ENCODE measurements at regions not wholly inside any gene's neighbourhood (a gene's known extent, or its start where the extent isn't known, plus 50 kb on each side); places are given as distances from the start of the nearest gene placed in this dataset.

DNA sequence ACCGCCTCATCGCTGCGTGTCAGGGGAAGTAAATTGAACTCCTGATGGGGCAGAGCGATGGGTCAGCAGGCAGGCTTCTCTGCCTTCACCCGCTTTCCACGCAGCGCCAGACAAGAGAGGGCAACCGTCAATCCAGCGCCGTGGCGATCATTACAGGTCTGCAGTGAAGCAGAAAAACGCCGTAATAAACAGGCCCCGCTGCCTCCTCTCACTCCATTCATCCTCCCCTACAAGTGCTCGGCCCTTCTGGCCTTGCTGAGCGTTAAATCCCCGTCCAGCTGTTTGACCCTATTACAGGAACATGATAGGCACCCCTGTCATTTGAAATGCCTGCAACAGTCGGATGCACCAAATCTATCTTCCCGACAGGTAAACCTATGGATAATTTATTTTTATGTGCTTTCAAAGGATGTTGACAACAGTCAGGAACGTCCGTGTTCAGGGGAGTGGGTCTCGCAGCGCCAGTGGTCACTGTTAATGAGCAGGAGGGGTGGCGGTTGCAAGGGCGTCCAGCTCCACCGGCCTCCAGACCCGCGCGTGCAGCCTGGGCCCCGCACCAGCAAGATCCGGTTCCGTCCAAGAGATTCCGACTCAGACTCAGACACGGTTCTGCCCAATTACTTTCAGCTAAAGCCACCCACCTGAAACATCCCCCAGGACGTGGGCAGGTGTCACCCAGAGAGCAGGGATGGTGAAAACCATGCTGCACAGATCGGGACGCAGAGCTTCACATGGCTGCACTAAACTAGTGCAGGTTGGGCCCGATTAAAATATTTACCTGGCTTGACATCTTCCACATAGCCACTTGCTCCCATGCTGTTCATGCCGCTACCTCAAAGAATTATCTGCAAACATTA is 508.0 kb upstream of the MGMT start:
- no peak for DNase-seq

DNA sequence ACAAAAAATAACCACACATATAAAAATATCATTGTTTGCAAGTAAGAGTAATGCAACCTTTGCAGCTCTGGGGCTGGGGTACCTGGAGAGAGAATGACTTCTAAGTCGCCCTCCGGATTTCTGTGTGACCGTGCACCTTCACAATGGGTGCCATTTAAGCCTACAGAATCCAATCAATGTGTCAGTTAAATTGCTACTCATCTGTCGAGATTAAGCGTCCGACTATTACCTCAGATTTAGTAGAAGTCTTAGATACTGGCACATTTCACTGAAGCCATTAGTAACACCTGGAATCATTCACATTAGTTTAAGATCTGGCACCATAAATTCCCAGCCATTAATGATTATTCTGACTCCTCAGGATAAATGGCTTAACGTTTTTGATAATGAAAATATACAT is 507.3 kb upstream of the MGMT start:
- no peak for DNase-seq

DNA sequence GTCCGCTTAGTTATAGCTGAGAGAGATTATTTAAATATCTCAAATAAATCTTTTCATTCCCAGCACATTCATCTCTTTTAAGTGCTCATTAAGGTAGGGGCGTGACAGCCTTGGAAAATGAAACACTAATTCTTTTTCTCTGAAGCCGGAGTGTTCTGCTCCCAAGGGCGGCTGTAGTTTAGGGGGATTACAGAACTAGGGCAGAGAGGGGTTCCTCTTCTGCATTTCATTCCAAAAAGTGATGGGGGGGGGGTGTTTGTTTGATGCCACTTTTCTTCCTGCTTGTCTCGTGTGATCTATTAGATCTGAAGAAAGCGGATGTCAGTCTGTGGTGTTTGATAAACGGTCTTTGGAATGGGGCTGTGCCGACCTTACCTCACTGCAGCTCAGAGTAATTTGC is 506.5 kb upstream of the MGMT start:
- no peak for DNase-seq

DNA sequence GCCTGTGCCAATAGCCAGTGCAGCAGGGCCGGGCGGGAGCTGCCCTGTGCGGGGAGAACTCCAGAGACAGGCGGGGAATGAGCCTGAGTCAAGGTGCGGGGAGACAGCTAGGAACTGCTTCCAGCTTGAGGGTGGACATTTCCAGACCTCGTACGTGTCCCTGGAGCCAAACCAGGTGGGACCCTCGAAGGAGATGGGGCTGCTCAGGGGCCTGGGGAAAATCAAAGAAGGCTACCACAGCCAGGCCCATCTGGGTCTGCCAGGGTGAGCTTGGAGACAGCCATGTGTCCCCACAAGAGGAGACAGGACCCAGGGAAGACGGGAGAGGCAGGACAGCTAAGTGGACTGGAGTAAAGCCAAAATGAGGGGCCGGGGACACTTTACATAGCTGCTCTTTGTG is 504.9 kb upstream of the MGMT start:
- no peak for DNase-seq

DNA sequence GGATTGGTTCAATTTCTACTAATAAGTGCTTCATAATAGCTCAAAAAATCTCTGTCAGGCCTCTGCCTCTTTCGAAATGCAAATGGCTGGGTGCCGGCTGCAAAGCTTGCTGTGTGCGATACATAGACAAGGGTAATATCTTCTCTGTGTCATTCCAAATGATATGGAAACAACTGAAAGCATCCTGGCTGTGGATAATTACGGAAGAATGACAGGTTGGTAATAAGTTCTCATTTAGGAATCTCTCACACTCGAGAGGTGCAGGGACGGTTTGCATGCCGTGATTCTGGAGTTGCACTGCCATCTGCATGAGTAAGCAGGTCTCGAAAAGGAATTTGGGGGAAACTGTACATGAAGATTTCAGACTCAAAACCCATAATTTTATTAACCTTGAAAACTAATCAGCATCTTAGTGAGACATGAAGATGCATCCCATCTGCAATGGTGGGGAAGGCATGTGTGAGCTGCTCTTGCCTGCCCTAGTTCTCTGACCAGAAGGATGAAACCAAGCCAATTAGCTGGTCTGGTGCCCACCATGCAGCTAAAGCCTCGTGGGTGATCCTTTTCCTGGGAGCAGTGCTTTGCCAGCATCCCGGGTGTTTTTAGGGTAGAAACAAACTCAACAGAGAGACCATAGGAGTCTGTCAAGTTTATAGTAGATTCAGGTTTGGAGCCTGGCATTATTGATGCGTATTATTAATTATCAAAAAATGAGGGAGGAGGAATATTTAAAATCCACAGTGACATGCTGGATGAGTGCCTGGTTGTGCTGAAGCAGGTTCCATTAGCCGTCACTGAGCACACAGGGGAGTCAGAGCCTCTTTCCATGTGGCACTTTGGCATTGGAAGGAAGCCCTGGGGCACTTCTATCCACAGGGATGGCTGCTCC is 503.6 kb upstream of the MGMT start:
- no peak for DNase-seq

DNA sequence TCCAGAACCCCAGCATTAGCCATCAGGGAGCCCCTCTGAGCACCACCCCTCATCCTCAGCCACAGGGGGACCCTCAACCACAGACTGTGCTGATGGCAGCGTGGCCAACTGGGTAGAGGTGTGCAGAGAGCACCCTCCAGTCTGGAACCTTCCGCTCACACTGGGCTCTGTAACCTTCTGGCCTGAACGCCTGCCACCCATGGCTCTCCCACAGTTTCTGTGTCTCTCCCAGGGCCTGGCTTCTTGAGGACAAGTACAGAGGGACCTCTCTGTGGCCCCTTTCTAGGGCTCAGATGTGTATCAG is 503.0 kb upstream of the MGMT start:
- no peak for DNase-seq

DNA sequence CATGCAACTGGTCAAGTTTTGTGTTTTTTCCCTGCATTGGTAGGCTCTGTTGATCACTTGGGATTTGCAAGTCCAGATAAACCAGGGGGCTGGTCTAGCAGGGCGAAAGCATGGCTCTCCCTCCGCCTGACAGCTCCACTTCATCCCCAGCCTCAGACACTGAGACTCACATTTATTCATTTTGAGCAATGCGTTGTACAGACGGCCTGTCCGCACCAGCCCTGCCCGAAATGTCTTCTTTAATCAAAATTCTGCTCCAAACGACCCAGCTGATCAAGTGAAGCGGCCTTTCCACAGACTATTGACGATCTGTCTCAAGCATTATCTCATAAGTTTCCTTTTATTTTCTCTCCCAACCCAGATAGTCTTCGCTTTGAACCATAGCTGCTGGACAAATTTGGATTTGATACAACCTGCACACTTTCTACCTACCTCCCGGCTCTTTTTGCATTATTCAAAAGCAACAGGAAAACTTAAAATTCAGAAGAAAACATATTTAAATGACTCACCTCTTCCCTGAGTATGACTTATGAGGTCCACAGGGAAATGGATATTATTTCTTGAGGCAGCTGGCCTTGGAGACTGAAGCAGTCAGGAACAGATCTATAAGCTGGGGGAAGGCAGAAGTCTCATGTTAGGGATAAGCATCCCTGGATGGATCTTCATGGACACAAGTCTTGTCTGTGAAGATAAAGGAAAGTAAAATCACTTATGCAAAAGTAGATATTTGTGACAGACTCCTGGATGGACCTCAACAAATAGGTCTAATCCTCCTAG is 498.9 kb upstream of the MGMT start:
- DNase-seq: no peak

DNA sequence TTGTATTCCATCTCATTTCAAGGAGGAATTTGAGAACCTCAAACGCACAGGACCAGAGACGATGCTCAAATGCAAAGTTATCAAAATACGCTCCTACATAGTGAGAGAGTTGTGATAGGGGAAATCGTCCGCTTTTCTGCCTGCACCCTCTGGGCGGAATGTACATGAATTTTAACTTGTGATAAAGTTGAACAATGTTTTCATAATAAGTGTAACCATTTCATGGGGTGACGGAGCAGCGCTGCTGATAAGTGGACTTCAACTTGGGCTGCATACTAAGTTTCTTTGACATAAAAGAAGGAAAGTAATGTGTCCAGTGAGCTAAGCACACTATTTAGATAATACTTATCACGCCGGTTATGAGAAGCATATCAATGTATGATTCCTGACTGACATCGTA is 497.5 kb upstream of the MGMT start:
- no peak for DNase-seq

DNA sequence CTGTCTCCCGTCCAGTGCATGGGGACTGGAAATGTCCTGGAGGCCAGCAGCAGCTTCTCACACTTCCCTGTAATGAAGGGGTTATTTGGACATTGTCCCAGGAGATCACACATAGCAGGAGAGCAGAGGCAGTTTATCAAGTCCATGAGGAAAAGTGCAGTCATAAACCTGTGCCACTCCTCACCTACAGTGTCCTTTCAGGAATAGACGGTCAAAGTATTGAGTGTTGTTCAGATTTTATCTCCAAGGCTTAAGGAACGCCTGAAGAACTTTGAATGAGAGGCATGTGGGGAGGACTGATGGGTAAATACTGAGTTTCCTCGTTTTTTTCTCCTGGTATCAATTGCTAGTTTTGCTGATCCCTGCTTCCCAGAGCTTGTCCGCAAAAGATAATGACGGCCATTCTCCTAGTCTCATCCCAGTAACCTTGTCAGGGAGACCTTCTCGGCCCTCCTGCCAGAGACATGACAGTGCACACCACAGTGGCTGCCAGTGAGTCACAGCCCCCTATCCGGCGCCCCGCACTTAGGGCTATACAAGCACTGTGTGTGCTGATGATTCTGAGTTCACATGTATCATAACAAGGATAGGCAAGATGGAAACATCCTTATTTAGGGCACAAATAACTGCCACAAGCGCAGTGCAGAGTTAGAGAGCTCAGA is 495.5 kb upstream of the MGMT start:
- DNase-seq: no peak

DNA sequence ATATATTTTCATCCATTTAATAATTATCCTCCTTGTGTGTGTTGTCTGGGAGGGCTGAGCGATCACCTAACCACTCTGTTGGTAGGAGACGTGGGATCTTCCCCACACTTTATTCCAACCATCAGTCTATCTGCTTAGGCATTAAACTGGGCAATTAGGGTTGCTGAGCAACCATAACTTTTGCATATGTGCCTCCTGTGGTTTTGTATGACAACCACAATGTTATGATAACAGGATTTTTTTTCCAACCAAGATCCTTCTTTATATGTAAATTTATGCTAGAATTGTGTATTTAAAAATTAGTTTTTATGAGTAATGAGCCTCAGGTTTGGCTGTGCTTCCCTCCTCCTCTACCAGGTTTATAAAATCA is 495.0 kb upstream of the MGMT start:
- no peak for DNase-seq

DNA sequence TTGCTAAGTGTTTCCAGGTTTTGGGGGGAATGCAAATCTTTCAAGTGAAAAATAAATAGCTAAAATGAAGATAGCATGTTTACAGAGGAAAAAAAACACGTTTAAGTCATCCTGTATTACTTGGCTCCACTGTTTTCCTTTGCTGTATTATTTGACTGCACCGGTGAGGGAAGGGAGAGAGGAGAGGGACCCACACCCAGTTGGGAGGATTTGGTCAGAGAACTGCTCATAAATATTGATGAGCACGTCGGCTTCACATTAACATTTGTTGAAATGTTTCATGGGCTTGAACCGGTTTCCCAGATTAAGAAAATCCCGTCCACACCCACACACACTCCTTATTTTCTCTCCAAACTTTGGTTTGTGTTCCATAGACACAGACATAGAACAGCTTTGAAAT is 493.8 kb upstream of the MGMT start:
- no peak for DNase-seq

DNA sequence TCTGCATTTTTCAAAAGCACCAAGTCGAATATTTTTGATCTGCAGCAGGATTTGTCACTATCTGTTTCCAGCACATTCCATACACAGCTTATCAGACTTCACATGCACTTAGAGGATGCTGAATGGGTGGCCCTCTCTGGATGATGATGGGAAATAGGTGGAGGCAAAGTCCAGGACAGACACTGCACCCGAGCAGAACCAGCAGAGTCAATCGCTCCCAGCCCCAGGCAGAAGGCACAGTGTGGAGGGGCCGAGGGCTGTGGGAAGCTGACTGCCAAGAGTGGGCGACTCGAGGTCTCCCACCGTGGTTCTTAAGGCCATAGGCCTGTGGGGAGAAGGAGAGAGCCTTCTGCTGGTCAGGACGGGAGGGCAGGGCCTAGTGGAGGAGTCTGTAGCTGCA is 490.2 kb upstream of the MGMT start:
- no peak for DNase-seq

DNA sequence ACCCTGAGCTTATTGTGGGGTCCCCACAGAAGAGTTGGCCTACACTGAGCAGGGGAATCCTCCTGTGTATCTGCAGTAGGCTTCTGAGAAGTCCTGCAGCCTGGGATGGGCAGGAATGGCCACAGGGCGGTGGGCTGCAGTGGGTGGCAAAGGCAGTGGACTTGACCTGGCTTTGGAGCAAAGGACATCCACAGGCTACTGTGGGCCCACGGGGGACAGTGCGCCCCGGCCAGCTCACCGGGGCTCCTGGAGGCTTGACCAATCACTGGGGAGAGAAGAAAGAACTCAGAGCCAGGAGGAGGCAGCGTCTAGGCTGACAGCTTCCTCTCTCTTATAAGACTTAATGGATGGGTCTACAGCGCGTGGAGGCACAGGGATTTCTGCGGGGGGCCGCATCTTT is 488.8 kb upstream of the MGMT start:
- DNase-seq: no peak

DNA sequence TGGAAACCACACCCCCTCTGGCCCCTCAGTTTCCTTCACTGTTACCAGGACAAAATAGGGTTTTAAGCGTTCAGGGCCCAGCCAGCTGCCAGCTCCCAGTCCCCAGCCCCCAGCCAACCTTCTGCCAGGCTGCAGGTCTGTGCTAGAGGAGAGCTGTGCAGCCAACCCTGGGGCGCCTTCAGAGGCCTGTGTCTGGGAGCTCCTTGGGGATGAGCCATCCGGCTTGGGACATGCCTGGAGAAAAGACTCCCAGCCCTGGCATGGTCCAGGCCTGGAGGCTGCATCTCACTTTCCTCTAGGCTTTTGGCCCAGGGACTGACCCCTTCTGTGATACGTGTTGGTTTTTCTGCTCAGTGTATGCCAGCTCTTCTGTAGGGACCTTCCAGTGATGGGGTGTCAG is 487.6 kb upstream of the MGMT start:
- DNase-seq: no peak

DNA sequence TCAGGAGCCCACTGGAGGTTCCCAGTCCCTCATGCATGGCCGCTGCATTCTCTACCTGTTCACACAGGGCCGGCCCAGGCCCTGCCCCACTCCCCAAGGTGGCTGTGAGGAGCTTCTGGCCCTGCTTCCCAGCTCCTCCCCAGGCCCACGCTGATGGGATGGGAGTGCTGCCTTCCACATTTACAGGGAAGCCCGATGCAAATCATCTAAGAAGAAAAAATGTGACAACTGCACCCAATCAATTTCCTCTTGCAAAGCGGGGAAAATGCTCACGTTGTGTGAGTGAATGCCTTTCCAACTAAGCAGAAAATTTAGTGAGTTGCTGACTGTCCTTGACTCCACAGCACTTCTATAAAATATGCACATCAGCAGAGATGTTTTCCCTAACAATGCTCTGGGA is 485.8 kb upstream of the MGMT start:
- no peak for DNase-seq

DNA sequence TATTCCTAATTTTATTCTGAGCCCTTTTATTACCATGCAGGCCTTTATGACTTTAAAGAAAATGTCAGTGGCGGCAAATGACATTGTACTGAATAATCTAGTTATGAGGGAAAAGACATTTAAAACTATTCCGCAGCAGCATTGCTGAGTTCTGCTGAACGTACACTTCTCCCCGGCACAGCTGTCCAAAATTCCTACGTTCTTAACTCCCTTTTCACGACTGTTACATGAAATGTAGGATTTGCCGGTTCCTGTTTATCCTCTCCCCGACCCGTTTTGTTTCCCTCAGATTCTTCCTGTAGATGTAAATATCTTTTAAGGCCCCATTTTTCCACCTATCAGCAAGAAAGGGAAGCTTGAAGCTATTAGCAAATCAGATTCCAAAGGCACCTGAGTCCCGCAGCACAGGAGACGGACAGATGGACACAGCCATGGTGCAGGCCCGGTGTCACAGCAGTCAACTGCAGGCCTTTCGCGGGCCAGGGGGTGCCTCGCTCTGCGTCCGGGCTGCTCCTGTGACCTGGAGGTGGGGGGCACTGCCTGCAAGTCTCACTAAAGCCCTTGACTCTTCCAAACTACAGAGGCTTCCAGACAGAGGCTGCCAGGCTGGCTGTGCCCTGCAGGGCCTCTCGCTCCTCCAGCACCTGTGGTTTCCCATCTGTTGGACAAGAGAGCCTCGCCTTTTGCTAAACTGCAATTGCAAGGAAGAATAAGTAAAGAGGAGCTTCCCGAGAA is 485.0 kb upstream of the MGMT start:
- DNase-seq: no peak

DNA sequence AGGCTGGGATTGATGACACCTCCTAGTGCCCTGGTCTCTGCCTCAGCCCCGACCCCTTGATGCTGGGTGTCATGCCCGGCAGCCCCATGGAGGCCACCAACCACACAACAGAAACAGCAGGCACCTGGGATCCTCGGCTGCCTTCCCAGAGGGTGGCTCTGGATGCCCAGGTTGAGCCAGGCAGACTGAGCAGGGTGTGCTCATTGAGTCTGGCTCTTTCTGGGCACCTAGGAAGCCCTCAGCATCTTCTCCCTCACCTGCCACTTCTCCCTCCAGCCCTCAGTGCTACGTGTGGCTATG is 484.5 kb upstream of the MGMT start:
- DNase-seq: no peak

DNA sequence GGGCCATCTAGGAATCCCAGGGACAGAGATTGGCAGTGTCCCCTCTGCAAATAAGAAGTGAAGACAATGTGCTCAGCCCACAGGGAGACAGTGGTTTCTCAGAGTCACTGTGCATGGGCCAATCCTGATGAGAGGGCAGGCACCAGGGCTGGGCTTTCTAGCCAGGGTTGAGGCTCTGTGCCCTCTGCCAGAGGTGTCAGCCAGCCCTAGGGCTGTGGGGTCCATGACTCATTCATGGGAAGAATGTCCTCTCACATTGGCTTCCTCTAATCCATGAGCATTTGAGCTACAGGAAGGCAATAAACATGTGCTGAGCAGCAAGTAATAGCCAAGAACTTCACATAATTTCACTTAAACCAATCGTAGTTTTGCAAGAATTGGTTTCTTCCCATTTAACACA is 482.0 kb upstream of the MGMT start:
- DNase-seq: no peak

DNA sequence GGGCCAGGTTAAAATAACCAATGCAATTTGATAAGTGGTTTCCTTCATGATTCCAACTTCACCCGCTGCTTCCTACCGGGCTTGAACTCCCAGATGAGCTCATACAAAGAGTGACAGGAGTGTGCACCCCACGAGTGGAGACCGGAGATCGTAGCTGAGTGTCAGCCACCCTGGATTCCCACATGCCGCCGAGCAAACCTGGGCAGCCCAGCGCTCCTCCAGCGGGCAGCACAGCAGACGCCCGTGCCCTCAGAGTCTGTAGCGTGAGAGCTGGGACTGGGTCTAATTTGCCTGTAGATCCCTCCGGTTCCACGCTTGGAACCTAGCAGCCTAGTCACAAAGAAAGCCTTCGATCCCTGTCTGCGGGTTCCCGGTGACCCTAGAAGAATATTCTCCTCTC is 476.1 kb upstream of the MGMT start:
- DNase-seq: no peak

DNA sequence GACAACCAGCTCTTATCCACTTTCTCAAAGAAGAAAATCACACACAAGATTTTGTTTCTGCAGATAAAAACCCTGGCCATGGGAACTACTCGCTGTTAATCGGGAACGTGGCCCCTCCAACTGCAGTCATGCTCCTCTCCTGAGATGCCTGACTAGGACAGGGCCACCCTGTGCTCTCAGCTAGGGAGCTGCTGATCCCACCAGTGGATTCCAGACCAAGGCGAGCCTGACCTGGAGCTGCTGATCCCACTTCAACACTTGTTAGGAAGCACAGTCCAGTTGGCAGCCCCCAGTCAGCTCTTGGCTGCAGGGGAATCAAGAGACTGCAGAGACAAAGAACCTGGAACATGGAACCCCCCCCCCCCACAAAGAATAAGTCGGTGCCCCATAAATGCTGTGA is 474.3 kb upstream of the MGMT start:
- DNase-seq: no peak

DNA sequence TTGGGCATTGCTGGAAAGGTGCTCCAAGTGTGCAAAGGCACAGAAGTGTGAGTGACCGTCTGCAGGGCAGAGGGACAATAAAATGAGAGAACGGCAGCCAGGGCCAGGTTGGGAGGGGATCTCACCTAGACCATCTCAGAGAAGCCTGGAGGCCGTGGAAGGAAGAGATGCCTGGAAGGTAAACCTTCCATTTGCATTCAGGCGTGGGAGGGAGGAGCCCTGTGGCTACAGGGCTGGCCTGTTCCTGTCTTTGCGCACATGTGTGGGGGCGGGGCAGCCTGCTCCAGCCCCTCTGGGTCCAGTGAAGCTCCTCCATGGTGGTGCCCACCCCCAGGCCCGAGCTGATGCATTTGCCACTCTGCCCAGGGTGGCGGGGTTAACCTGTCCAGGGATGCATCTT is 473.6 kb upstream of the MGMT start:
- DNase-seq: no peak

DNA sequence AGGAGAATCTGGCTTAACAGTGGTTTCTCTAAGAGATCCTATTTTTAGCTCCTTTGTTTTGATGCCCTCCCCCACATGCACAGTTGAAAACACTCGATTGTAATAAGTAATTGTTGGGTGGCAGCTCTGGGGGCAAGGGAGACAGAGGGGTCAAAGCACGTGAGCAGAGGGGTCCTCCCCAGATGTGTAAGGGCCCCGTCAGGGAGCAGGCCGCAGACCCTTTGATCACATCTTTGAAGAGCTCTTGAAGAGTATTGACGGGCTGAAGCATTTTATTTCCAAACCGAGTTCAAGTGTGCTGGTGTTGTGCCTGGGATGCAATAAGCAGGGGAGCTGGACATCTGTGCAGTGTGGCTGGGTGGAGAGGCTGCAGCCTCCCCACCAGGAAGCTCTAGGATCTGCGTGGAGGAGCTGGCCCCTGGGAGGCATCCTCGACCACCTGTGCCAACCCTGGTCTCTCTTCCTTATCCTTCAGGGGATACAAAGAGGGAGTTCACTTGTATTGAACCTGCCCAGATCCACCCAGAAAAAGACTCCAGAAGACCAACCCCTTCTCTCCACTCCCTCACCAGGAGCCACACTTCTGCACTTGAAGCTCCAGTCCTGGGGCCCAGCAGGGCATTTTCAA is 473.0 kb upstream of the MGMT start:
- DNase-seq: no peak

Measured in left hindlimb (tissue), 1 donor.